ENCODE measurements at regions not wholly inside any gene's neighbourhood (a gene's known extent, or its start where the extent isn't known, plus 50 kb on each side); places are given as distances from the start of the nearest gene placed in this dataset.
A peak's percentile ranks its signal among the peaks of the same experiment; 100 is the strongest.
"Not testable (repeated sequence)": the region's sequence is repeated elsewhere in the genome, so short reads cannot be mapped to it uniquely, and the experiment has no call there.

DNA sequence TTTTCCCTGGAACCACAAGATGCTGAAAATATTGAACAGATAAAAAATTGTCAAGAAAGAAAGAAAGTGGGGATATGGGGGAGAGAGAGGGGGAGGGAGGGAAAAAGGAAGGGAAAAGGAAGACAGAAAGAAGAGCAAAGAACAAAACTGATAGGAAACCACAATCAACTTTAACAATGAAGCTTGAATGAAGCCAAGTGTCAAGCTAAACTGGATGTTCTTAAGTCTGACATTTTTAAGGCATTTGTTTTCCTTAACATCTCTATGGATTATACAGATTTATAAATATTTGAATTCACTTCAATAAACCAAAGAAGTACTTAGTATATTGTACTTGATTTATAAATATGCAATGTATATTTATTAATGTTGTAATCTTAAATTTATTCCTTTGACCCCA lies 197.6 kb upstream of the SMLR1 start:
- H3K9me3 ChIP-seq (ENCODE audit: low read depth): no peaks in the 10 kb centered on the region
- TF ChIP-seq, protein P1, sequence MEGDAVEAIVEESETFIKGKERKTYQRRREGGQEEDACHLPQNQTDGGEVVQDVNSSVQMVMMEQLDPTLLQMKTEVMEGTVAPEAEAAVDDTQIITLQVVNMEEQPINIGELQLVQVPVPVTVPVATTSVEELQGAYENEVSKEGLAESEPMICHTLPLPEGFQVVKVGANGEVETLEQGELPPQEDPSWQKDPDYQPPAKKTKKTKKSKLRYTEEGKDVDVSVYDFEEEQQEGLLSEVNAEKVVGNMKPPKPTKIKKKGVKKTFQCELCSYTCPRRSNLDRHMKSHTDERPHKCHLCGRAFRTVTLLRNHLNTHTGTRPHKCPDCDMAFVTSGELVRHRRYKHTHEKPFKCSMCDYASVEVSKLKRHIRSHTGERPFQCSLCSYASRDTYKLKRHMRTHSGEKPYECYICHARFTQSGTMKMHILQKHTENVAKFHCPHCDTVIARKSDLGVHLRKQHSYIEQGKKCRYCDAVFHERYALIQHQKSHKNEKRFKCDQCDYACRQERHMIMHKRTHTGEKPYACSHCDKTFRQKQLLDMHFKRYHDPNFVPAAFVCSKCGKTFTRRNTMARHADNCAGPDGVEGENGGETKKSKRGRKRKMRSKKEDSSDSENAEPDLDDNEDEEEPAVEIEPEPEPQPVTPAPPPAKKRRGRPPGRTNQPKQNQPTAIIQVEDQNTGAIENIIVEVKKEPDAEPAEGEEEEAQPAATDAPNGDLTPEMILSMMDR (IDR thresholded peaks at IDR 0.05; ENCODE audit: low read depth, low read length): no peak
- H3K27me3 ChIP-seq: no peaks in the 10 kb centered on the region
- DNase-seq (ENCODE audit: low read depth in 1 of 2, low spot score in 1 of 2): no peak
- H3K4me1 ChIP-seq (ENCODE audit: low read depth): no peaks in the 10 kb centered on the region
- H3K27ac ChIP-seq: no peak overlapping the region
- no peak overlapping the region for H3K4me3 ChIP-seq
- H3K36me3 ChIP-seq: no peaks in the 10 kb centered on the region

DNA sequence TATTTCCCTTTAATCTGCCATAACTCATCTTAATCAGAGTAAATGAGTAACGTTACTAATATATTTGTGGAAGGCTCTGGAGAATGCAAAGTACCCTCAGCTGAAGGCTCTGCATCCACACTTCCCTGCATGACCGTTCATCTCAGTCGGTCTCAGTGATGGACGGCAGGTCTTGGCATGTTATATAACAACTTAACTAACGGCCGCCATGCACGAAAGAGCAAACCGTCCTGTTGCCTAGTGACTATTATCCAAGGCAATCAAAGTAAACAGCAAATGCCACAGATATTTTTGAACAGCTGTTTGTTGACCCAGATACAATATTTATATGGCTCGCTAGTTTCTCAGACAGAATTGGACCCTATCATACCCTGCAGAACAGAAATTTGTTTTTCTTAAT lies 194.9 kb upstream of the SMLR1 start:
- Histone ChIP-seq H3K4me1 (ENCODE audit: low read depth) (no peaks in the 10 kb centered on the region), H3K27me3 (no peaks in the 10 kb centered on the region), H3K27ac (no peak overlapping the region), H3K36me3 (no peaks in the 10 kb centered on the region), H3K9me3 (ENCODE audit: low read depth) (no peaks in the 10 kb centered on the region), H3K4me3 (no peak overlapping the region)
- DNase-seq (ENCODE audit: low read depth in 1 of 2, low spot score in 1 of 2): peak in 1 of 2 donors; percentile 3
- TF ChIP-seq, protein P1 (IDR thresholded peaks at IDR 0.05; ENCODE audit: low read depth, low read length): no peak

DNA sequence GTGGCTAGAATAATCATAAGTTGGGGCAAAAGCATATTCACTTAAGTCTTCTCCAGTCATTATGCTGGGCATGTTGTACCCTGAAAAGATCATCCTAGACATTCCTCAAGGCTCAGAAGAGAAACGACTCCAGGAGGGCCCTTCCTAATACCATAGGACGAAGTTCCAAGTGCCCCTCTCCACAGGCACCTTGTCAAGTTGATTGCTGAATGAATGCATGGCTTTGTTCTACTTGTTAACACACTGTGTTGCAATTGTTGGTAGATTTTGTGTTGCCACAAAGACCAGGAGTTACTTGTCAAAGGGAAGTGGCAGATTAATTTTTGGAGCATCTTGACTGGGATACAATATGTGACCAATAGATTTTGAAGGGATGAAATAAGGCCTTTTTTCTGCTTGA lies 194.3 kb upstream of the SMLR1 start:
- no peaks in the 10 kb centered on the region for H3K9me3 ChIP-seq (ENCODE audit: low read depth)
- DNase-seq (ENCODE audit: low read depth in 1 of 2, low spot score in 1 of 2): peak; percentile 2 to 7
- TF ChIP-seq, protein P1 (IDR thresholded peaks at IDR 0.05; ENCODE audit: low read depth, low read length): no peak
- no peaks in the 10 kb centered on the region for H3K4me1 ChIP-seq (ENCODE audit: low read depth)
- no peak overlapping the region for H3K4me3 ChIP-seq
- H3K27ac ChIP-seq: no peak overlapping the region
- H3K36me3 ChIP-seq: no peaks in the 10 kb centered on the region
- H3K27me3 ChIP-seq: no peaks in the 10 kb centered on the region

DNA sequence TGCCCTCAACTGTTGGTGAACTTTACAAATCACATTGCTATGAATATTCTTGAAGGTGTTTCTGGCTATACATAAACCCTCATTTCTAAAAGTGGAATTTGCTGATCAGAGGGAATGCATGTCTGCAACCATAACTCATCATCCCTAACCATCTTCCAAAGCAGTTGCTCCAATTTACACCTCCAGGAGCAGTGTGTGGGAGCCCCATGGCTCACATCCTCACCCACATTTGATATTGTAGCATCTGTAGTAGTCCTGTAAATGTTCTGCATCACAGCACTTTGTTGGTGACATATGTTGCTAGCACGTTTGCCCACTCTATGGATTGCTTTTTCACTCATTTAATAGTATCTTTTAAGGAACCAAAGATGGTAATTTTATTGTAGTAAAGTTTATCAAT lies 183.8 kb upstream of the SMLR1 start:
- TF ChIP-seq, protein P1 (IDR thresholded peaks at IDR 0.05; ENCODE audit: low read depth, low read length): no peak
- no peak for DNase-seq (ENCODE audit: low read depth in 1 of 2, low spot score in 1 of 2)
- no peaks in the 10 kb centered on the region for H3K4me1 ChIP-seq (ENCODE audit: low read depth)

DNA sequence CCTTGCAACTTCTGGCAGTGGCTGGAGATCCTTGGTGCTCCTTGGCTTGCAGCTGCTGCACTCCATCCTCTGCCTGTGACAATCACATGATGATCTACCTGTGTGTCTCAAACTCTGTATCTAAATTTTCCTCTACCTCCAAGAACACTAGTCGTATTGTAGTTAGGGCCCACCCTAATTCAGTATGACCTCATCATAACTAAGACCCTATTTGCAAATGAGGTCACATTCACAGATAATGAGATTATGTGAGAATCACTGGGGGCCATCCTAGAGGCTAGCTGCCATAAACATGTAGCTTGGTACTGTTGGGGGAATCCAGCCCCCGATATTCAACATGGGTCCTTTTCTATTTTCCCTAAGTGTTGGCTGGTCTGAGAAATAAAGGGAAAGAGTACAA lies 183.0 kb upstream of the SMLR1 start:
- no peaks in the 10 kb centered on the region for H3K9me3 ChIP-seq (ENCODE audit: low read depth)
- H3K27ac ChIP-seq: no peak overlapping the region
- TF ChIP-seq, protein P1 (IDR thresholded peaks at IDR 0.05; ENCODE audit: low read depth, low read length): no peak
- H3K4me1 ChIP-seq (ENCODE audit: low read depth): no peaks in the 10 kb centered on the region
- no peaks in the 10 kb centered on the region for H3K27me3 ChIP-seq
- no peak overlapping the region for H3K4me3 ChIP-seq
- no peak for DNase-seq (ENCODE audit: low read depth in 1 of 2, low spot score in 1 of 2)
- H3K36me3 ChIP-seq: no peaks in the 10 kb centered on the region

More for the DNA sequence above, 183.8 kb upstream of the SMLR1 start:
- no peak overlapping the region for H3K4me3 ChIP-seq
- no peak overlapping the region for H3K27ac ChIP-seq
- H3K27me3 ChIP-seq: no peaks in the 10 kb centered on the region
- no peaks in the 10 kb centered on the region for H3K9me3 ChIP-seq (ENCODE audit: low read depth)
- no peaks in the 10 kb centered on the region for H3K36me3 ChIP-seq

DNA sequence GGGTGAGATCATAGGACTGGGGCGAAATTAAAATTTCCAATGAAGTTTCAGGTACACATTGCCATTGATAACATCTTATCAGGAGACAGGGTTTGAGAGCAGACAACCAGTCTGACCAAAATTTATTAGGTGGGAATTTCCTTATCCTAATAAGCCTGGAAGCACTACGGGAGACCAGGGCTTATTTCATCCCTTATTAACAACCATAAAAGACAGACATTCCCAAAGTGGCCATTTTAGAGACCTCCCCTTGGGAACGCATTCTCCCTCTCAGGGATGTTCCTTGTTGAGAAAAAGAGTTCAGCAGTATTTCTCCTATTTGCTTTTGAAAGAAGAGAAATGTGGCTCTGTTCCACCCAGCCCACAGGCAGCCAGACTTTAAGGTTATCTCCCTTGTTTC lies 182.4 kb upstream of the SMLR1 start:
- DNase-seq (ENCODE audit: low read depth in 1 of 2, low spot score in 1 of 2); H3K27me3 ChIP-seq; H3K9me3 ChIP-seq (ENCODE audit: low read depth); H3K4me3 ChIP-seq; H3K4me1 ChIP-seq (ENCODE audit: low read depth); H3K36me3 ChIP-seq; H3K27ac ChIP-seq: not testable (repeated sequence)
